Inflammatory macrophage treated with lipopolysaccharide for 1 hour (primary cell): ENCODE measurements at regions not wholly inside any gene's neighbourhood (a gene's known extent, or its start where the extent isn't known, plus 50 kb on each side); places are given as distances from the start of the nearest gene placed in this dataset.
"Not testable (repeated sequence)": the region's sequence is repeated elsewhere in the genome, so short reads cannot be mapped to it uniquely, and the experiment has no call there.

ENCODE experiments used
- DNase-seq, 2 donors: peaks; one replicate each; pipeline ENCODE4 v3.0.0-alpha.2; 2020 to 2022

GRCh38 chr13:67493835-67494234 is 263.7 kb upstream of the PCDH9 start:
- peak in 1 of 2 donors; percentile 8 for DNase-seq

- DNase-seq, result no peak
These were observed 258.9 kb upstream of the PCDH9 start for GRCh38 chr13:67489016-67489415.

- no peak for DNase-seq
These were observed 251.3 kb upstream of the PCDH9 start for GRCh38 chr13:67481445-67481844.

GRCh38 chr13:67474115-67474514 is 244.0 kb upstream of the PCDH9 start:
- no peak for DNase-seq

- no peak for DNase-seq
These were observed 239.5 kb upstream of the PCDH9 start for GRCh38 chr13:67469623-67470022.

GRCh38 chr13:67466569-67466968 is 236.4 kb upstream of the PCDH9 start:
- no peak for DNase-seq

- DNase-seq, result no peak
These were observed 234.0 kb upstream of the PCDH9 start for GRCh38 chr13:67464154-67464553.

GRCh38 chr13:67462098-67462497 is 232.0 kb upstream of the PCDH9 start:
- DNase-seq, result no peak

GRCh38 chr13:67452526-67452925 is 222.4 kb upstream of the PCDH9 start:
- not testable (repeated sequence) for DNase-seq

- DNase-seq, result no peak
These were observed 215.3 kb upstream of the PCDH9 start for GRCh38 chr13:67445436-67445835.

GRCh38 chr13:67443923-67444322 is 213.8 kb upstream of the PCDH9 start:
- DNase-seq, result no peak

GRCh38 chr13:67440236-67440975 is 210.3 kb upstream of the PCDH9 start:
- no peak for DNase-seq

- DNase-seq, result no peak
These were observed 209.2 kb upstream of the PCDH9 start for GRCh38 chr13:67439365-67439764.

GRCh38 chr13:67438465-67438864 is 208.3 kb upstream of the PCDH9 start:
- DNase-seq, result peak in 1 of 2 donors; percentile 2

GRCh38 chr13:67437244-67437643 is 207.1 kb upstream of the PCDH9 start:
- no peak for DNase-seq

- DNase-seq, result no peak
These were observed 191.3 kb upstream of the PCDH9 start for GRCh38 chr13:67421475-67421874.

GRCh38 chr13:67416047-67416925 is 186.2 kb upstream of the PCDH9 start:
- no peak for DNase-seq

- DNase-seq, result no peak
These were observed 180.5 kb upstream of the PCDH9 start for GRCh38 chr13:67410645-67411044.

GRCh38 chr13:67408798-67409197 is 178.7 kb upstream of the PCDH9 start:
- no peak for DNase-seq

GRCh38 chr13:67402546-67402945 is 172.4 kb upstream of the PCDH9 start:
- DNase-seq, result no peak

- no peak for DNase-seq
These were observed 165.4 kb upstream of the PCDH9 start for GRCh38 chr13:67395577-67395976.

- DNase-seq, result no peak
These were observed 161.9 kb upstream of the PCDH9 start for GRCh38 chr13:67392014-67392413.

GRCh38 chr13:67390462-67391086 is 160.4 kb upstream of the PCDH9 start:
- DNase-seq, result no peak

GRCh38 chr13:67389171-67389570 is 159.0 kb upstream of the PCDH9 start:
- no peak for DNase-seq
